Ishikawa (cell line): ENCODE measurements at regions not wholly inside any gene's neighbourhood (a gene's known extent, or its start where the extent isn't known, plus 50 kb on each side); places are given as distances from the start of the nearest gene placed in this dataset.

Experiments
- CREB1 ChIP-seq: IDR thresholded peaks from 2 replicates; pipeline ENCODE4 v1.6.1; 2012; ENCODE audit warnings: low read depth
- FOXM1 ChIP-seq: IDR thresholded peaks from 2 replicates; pipeline ENCODE4 v1.6.1; 2012; ENCODE audit warnings: low read depth, borderline replicate concordance
- MAX ChIP-seq: IDR thresholded peaks from 2 replicates; pipeline ENCODE4 v1.6.1; 2012
- RAD21 ChIP-seq: IDR thresholded peaks from 2 replicates; pipeline ENCODE4 v1.6.1; 2012; ENCODE audit warnings: low read depth
- REST ChIP-seq: IDR thresholded peaks from 2 replicates; pipeline ENCODE4 v1.6.1; 2012; ENCODE audit warnings: low read depth, mild to moderate bottlenecking
- TAF1 ChIP-seq: IDR thresholded peaks from 2 replicates; pipeline ENCODE4 v1.6.1; 2012; ENCODE audit warnings: low read depth, mild to moderate bottlenecking
- YY1 ChIP-seq: IDR thresholded peaks from 2 replicates; pipeline ENCODE4 v1.6.1; 2012; ENCODE audit warnings: low read depth

DNA sequence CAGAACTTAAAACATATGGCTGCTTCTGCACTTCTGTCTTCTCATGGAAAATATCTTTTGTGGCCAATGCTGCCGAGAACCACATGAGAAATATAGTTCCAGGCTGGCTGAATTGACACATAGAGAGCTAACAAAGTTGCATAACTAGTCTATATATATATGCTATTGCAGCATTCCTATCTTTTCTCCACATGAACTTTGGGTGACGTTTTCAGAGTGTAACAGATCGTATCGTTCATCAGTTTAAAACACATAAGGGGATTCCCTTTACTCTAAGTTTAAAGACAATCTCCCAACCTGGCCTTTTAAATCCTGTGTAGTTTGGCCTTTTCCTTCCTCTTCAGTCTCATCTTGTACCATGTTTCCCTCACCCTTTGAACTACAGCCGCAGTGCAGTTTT lies 394.2 kb upstream of the CBLB start:
- TF ChIP-seq MAX, result no peak
- no peak for TF ChIP-seq FOXM1
- no peak for TF ChIP-seq REST
- no peak for TF ChIP-seq TAF1
- TF ChIP-seq YY1, result no peak
- no peak for TF ChIP-seq CREB1
- TF ChIP-seq RAD21, result no peak
